ENCODE measurements at regions not wholly inside any gene's neighbourhood (a gene's known extent, or its start where the extent isn't known, plus 50 kb on each side); places are given as distances from the start of the nearest gene placed in this dataset.
"Not testable (repeated sequence)": the region's sequence is repeated elsewhere in the genome, so short reads cannot be mapped to it uniquely, and the experiment has no call there.

- 67 to 71% methylated on average over 1 of the region's 1 CpG for WGBS, 2 donors
- Histone ChIP-seq H3K36me3 (ENCODE audit: control insufficient read depth in 1 of 2, insufficient read depth in 2 of 2, low read length in 1 of 2) (no peaks in the 10 kb centered on the region), H3K27ac (ENCODE audit: low read depth in 1 of 2, low read length in 2 of 2) (no peak overlapping the region), H3K9me3 (ENCODE audit: control insufficient read depth, low read length) (no peaks in the 10 kb centered on the region), H3K4me3 (ENCODE audit: low read length in 2 of 2) (no peak overlapping the region), H3K4me1 (ENCODE audit: control insufficient read depth in 1 of 2, insufficient read depth in 2 of 2, low read length in 2 of 2) (no peaks in the 10 kb centered on the region), H3K27me3 (ENCODE audit: control insufficient read depth in 1 of 2, insufficient read depth in 2 of 2, low read length in 1 of 2) (no peaks in the 10 kb centered on the region)
- intact Hi-C loops (cut with DNase I) = no loop called here
- ATAC-seq (ENCODE audit: low FRiP score) (no peak), DNase-seq (no peak)
Measured at GRCh38 chr5:26386532-26386931, 651.9 kb downstream of the CDH9 start.

- H3K9me3 ChIP-seq (ENCODE audit: control insufficient read depth, low read length); H3K4me3 ChIP-seq (ENCODE audit: low read length in 2 of 2); H3K36me3 ChIP-seq (ENCODE audit: control insufficient read depth in 1 of 2, insufficient read depth in 2 of 2, low read length in 1 of 2); DNase-seq; H3K4me1 ChIP-seq (ENCODE audit: control insufficient read depth in 1 of 2, insufficient read depth in 2 of 2, low read length in 2 of 2); ATAC-seq (ENCODE audit: low FRiP score); intact Hi-C loops (cut with DNase I); H3K27ac ChIP-seq (ENCODE audit: low read depth in 1 of 2, low read length in 2 of 2); H3K27me3 ChIP-seq (ENCODE audit: control insufficient read depth in 1 of 2, insufficient read depth in 2 of 2, low read length in 1 of 2): not testable (repeated sequence)
- 72 to 75% methylated on average over 4 of the region's 4 CpGs for WGBS, 2 donors
Measured at GRCh38 chr5:26364624-26365023, 673.8 kb downstream of the CDH9 start.

GRCh38 chr5:26343801-26344325 lies 694.5 kb downstream of the CDH9 start:
- intact Hi-C loops (cut with DNase I) = no loop called here
- DNase-seq (no peak), ATAC-seq (ENCODE audit: low FRiP score) (no peak)
- Histone ChIP-seq H3K9me3 (ENCODE audit: control insufficient read depth, low read length) (no peaks in the 10 kb centered on the region), H3K27ac (ENCODE audit: low read depth in 1 of 2, low read length in 2 of 2) (no peak overlapping the region), H3K4me1 (ENCODE audit: control insufficient read depth in 1 of 2, insufficient read depth in 2 of 2, low read length in 2 of 2) (no peaks in the 10 kb centered on the region), H3K4me3 (ENCODE audit: low read length in 2 of 2) (no peak overlapping the region), H3K27me3 (ENCODE audit: control insufficient read depth in 1 of 2, insufficient read depth in 2 of 2, low read length in 1 of 2) (no peaks in the 10 kb centered on the region), H3K36me3 (ENCODE audit: control insufficient read depth in 1 of 2, insufficient read depth in 2 of 2, low read length in 1 of 2) (no peaks in the 10 kb centered on the region)
- WGBS, 2 donors = 61 to 63% methylated on average over 3 of the region's 3 CpGs

- H3K27me3 ChIP-seq (ENCODE audit: control insufficient read depth in 1 of 2, insufficient read depth in 2 of 2, low read length in 1 of 2) = no peaks in the 10 kb centered on the region
- DNase-seq (no peak), ATAC-seq (ENCODE audit: low FRiP score) (no peak)
- H3K9me3 ChIP-seq (ENCODE audit: control insufficient read depth, low read length) = peaks cover 1% of the 10 kb centered on the region
- no peak overlapping the region for H3K27ac ChIP-seq (ENCODE audit: low read depth in 1 of 2, low read length in 2 of 2)
- H3K4me1 ChIP-seq (ENCODE audit: control insufficient read depth in 1 of 2, insufficient read depth in 2 of 2, low read length in 2 of 2) = no peaks in the 10 kb centered on the region
- no peak overlapping the region for H3K4me3 ChIP-seq (ENCODE audit: low read length in 2 of 2)
- intact Hi-C loops (cut with DNase I) = no loop called here
- H3K36me3 ChIP-seq (ENCODE audit: control insufficient read depth in 1 of 2, insufficient read depth in 2 of 2, low read length in 1 of 2) = no peaks in the 10 kb centered on the region
- WGBS, 2 donors = 50 to 57% methylated on average over 1 of the region's 1 CpG
Measured at GRCh38 chr5:26339576-26339975, 698.8 kb downstream of the CDH9 start.

GRCh38 chr5:26329562-26330189 lies 708.7 kb downstream of the CDH9 start:
- Histone ChIP-seq H3K9me3 (ENCODE audit: control insufficient read depth, low read length) (peaks cover 1% of the 10 kb centered on the region), H3K27ac (ENCODE audit: low read depth in 1 of 2, low read length in 2 of 2) (no peak overlapping the region), H3K27me3 (ENCODE audit: control insufficient read depth in 1 of 2, insufficient read depth in 2 of 2, low read length in 1 of 2) (no peaks in the 10 kb centered on the region), H3K4me3 (ENCODE audit: low read length in 2 of 2) (no peak overlapping the region), H3K36me3 (ENCODE audit: control insufficient read depth in 1 of 2, insufficient read depth in 2 of 2, low read length in 1 of 2) (no peaks in the 10 kb centered on the region), H3K4me1 (ENCODE audit: control insufficient read depth in 1 of 2, insufficient read depth in 2 of 2, low read length in 2 of 2) (no peaks in the 10 kb centered on the region)
- 22 to 23% methylated on average over 4 of the region's 4 CpGs for WGBS, 2 donors
- intact Hi-C loops (cut with DNase I) = no loop called here
- no peak for ATAC-seq (ENCODE audit: low FRiP score)
- DNase-seq = no peak

- Histone ChIP-seq H3K36me3 (ENCODE audit: control insufficient read depth in 1 of 2, insufficient read depth in 2 of 2, low read length in 1 of 2) (no peaks in the 10 kb centered on the region), H3K9me3 (ENCODE audit: control insufficient read depth, low read length) (peaks cover 1% of the 10 kb centered on the region), H3K27me3 (ENCODE audit: control insufficient read depth in 1 of 2, insufficient read depth in 2 of 2, low read length in 1 of 2) (no peaks in the 10 kb centered on the region), H3K27ac (ENCODE audit: low read depth in 1 of 2, low read length in 2 of 2) (no peak overlapping the region), H3K4me3 (ENCODE audit: low read length in 2 of 2) (no peak overlapping the region), H3K4me1 (ENCODE audit: control insufficient read depth in 1 of 2, insufficient read depth in 2 of 2, low read length in 2 of 2) (no peaks in the 10 kb centered on the region)
- ATAC-seq (ENCODE audit: low FRiP score) (peak; percentile 7), DNase-seq (peak in 1 of 2 donors; percentile 76)
- intact Hi-C loops (cut with DNase I) = no loop called here
- 92 to 94% methylated on average over 17 of the region's 17 CpGs for WGBS, 2 donors
Measured at GRCh38 chr5:26326153-26326759, 712.1 kb downstream of the CDH9 start.

GRCh38 chr5:26325432-26325831 lies 713.0 kb downstream of the CDH9 start:
- H3K4me3 ChIP-seq (ENCODE audit: low read length in 2 of 2); H3K36me3 ChIP-seq (ENCODE audit: control insufficient read depth in 1 of 2, insufficient read depth in 2 of 2, low read length in 1 of 2); intact Hi-C loops (cut with DNase I); H3K27ac ChIP-seq (ENCODE audit: low read depth in 1 of 2, low read length in 2 of 2); ATAC-seq (ENCODE audit: low FRiP score); DNase-seq; H3K27me3 ChIP-seq (ENCODE audit: control insufficient read depth in 1 of 2, insufficient read depth in 2 of 2, low read length in 1 of 2); H3K9me3 ChIP-seq (ENCODE audit: control insufficient read depth, low read length); H3K4me1 ChIP-seq (ENCODE audit: control insufficient read depth in 1 of 2, insufficient read depth in 2 of 2, low read length in 2 of 2): not testable (repeated sequence)
- 87 to 90% methylated on average over 11 of the region's 11 CpGs for WGBS, 2 donors

- 96% methylated on average over 37 to 41 of the region's 41 CpGs for WGBS, 2 donors
- H3K4me1 ChIP-seq (ENCODE audit: control insufficient read depth in 1 of 2, insufficient read depth in 2 of 2, low read length in 2 of 2); H3K9me3 ChIP-seq (ENCODE audit: control insufficient read depth, low read length); intact Hi-C loops (cut with DNase I); H3K4me3 ChIP-seq (ENCODE audit: low read length in 2 of 2); ATAC-seq (ENCODE audit: low FRiP score); H3K27ac ChIP-seq (ENCODE audit: low read depth in 1 of 2, low read length in 2 of 2); H3K36me3 ChIP-seq (ENCODE audit: control insufficient read depth in 1 of 2, insufficient read depth in 2 of 2, low read length in 1 of 2); H3K27me3 ChIP-seq (ENCODE audit: control insufficient read depth in 1 of 2, insufficient read depth in 2 of 2, low read length in 1 of 2): not testable (repeated sequence)
- DNase-seq = peak in 1 of 2 donors; percentile 51
Measured at GRCh38 chr5:26324273-26324895, 714.0 kb downstream of the CDH9 start.

- ATAC-seq (ENCODE audit: low FRiP score) (peak; percentile 38), DNase-seq (peak in 1 of 2 donors; percentile 67)
- Histone ChIP-seq H3K36me3 (ENCODE audit: control insufficient read depth in 1 of 2, insufficient read depth in 2 of 2, low read length in 1 of 2) (no peaks in the 10 kb centered on the region), H3K27me3 (ENCODE audit: control insufficient read depth in 1 of 2, insufficient read depth in 2 of 2, low read length in 1 of 2) (no peaks in the 10 kb centered on the region), H3K9me3 (ENCODE audit: control insufficient read depth, low read length) (peaks cover 1% of the 10 kb centered on the region), H3K4me1 (ENCODE audit: control insufficient read depth in 1 of 2, insufficient read depth in 2 of 2, low read length in 2 of 2) (no peaks in the 10 kb centered on the region), H3K27ac (ENCODE audit: low read depth in 1 of 2, low read length in 2 of 2) (no peak overlapping the region), H3K4me3 (ENCODE audit: low read length in 2 of 2) (no peak overlapping the region)
- intact Hi-C loops (cut with DNase I) = no loop called here
- 91 to 94% methylated on average over 13 of the region's 13 CpGs for WGBS, 2 donors
Measured at GRCh38 chr5:26323794-26324193, 714.6 kb downstream of the CDH9 start.

All from aorta (tissue), 5 donors.